ENCODE measurements at regions not wholly inside any gene's neighbourhood (a gene's known extent, or its start where the extent isn't known, plus 50 kb on each side); places are given as distances from the start of the nearest gene placed in this dataset.

- no peak overlapping the region for H3K27ac ChIP-seq (ENCODE audit: low read depth, low read length)
- no peaks in the 10 kb centered on the region for H3K4me1 ChIP-seq (ENCODE audit: control insufficient read depth in 3 of 3, insufficient read depth in 3 of 3, low read length in 3 of 3)
- H3K27me3 ChIP-seq (ENCODE audit: control insufficient read depth in 3 of 3, insufficient read depth in 3 of 3, low read length in 3 of 3) = no peaks in the 10 kb centered on the region
- H3K9me3 ChIP-seq (ENCODE audit: control insufficient read depth in 3 of 3, low read length in 3 of 3) = no peaks in the 10 kb centered on the region
- no peak overlapping the region for H3K9ac ChIP-seq (ENCODE audit: low read depth in 1 of 3, low read length in 3 of 3)
- no peaks in the 10 kb centered on the region for H3K36me3 ChIP-seq (ENCODE audit: control insufficient read depth in 3 of 3, insufficient read depth in 3 of 3, low read length in 3 of 3)
- H3K4me3 ChIP-seq (ENCODE audit: low read length in 3 of 3) = no peak overlapping the region
These were observed 406.0 kb upstream of the POU3F3 start for GRCh38 chr2:104447831-104448434.

GRCh38 chr2:104448661-104449440 is 405.1 kb upstream of the POU3F3 start:
- H3K4me1 ChIP-seq (ENCODE audit: control insufficient read depth in 3 of 3, insufficient read depth in 3 of 3, low read length in 3 of 3) = no peaks in the 10 kb centered on the region
- H3K27ac ChIP-seq (ENCODE audit: low read depth, low read length) = no peak overlapping the region
- H3K36me3 ChIP-seq (ENCODE audit: control insufficient read depth in 3 of 3, insufficient read depth in 3 of 3, low read length in 3 of 3) = no peaks in the 10 kb centered on the region
- H3K27me3 ChIP-seq (ENCODE audit: control insufficient read depth in 3 of 3, insufficient read depth in 3 of 3, low read length in 3 of 3) = no peaks in the 10 kb centered on the region
- H3K9ac ChIP-seq (ENCODE audit: low read depth in 1 of 3, low read length in 3 of 3) = no peak overlapping the region
- H3K4me3 ChIP-seq (ENCODE audit: low read length in 3 of 3) = no peak overlapping the region
- no peaks in the 10 kb centered on the region for H3K9me3 ChIP-seq (ENCODE audit: control insufficient read depth in 3 of 3, low read length in 3 of 3)

DNA sequence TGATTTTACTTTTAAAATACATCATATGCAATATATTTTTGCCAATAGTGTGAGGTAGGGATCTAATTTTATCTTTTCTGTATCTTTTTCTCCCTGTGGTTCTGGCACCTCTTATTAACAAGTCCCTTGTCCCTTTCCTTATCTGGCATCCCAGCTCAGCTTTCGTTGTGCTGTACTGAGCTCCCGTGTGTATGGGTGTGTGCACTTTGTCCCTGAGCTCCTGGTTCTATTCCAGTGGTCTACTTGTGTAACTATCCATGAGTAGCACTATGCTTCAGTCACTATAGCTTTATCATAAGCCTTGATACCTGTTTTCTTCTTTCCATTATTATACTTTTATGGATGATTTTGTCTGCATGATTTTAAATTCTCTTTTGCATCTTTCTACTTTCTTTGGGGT is 401.4 kb upstream of the POU3F3 start:
- Histone ChIP-seq H3K4me1 (ENCODE audit: control insufficient read depth in 3 of 3, insufficient read depth in 3 of 3, low read length in 3 of 3) (no peaks in the 10 kb centered on the region), H3K4me3 (ENCODE audit: low read length in 3 of 3) (no peak overlapping the region), H3K36me3 (ENCODE audit: control insufficient read depth in 3 of 3, insufficient read depth in 3 of 3, low read length in 3 of 3) (no peaks in the 10 kb centered on the region), H3K27ac (ENCODE audit: low read depth, low read length) (no peak overlapping the region), H3K9ac (ENCODE audit: low read depth in 1 of 3, low read length in 3 of 3) (no peak overlapping the region), H3K27me3 (ENCODE audit: control insufficient read depth in 3 of 3, insufficient read depth in 3 of 3, low read length in 3 of 3) (no peaks in the 10 kb centered on the region), H3K9me3 (ENCODE audit: control insufficient read depth in 3 of 3, low read length in 3 of 3) (no peaks in the 10 kb centered on the region)

DNA sequence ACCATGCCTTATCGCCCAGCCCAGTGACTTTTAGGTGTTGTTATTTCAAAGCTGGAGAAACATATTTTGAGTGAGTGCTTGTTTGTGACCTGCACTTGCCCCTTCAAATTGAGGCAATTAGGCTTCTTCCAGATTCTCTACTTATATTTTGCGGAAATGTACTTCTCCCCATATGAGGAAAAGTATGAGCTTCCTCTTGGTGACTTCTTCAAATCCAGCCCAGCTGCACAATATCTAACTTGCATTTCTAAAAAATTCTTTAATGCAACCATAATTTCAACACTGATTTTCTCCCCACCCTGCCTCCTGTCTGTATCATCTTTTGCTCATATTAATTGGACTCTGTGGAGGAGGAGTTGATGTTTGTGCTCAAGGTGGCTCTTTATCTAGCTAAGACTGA is 391.2 kb upstream of the POU3F3 start:
- Histone ChIP-seq H3K27me3 (ENCODE audit: control insufficient read depth in 3 of 3, insufficient read depth in 3 of 3, low read length in 3 of 3) (peaks cover 0 to 2% (median 0%) of the 10 kb centered on the region in 3 donors), H3K4me1 (ENCODE audit: control insufficient read depth in 3 of 3, insufficient read depth in 3 of 3, low read length in 3 of 3) (no peaks in the 10 kb centered on the region), H3K9me3 (ENCODE audit: control insufficient read depth in 3 of 3, low read length in 3 of 3) (peaks cover 0 to 2% (median 0%) of the 10 kb centered on the region in 3 donors), H3K4me3 (ENCODE audit: low read length in 3 of 3) (no peak overlapping the region), H3K27ac (ENCODE audit: low read depth, low read length) (no peak overlapping the region), H3K36me3 (ENCODE audit: control insufficient read depth in 3 of 3, insufficient read depth in 3 of 3, low read length in 3 of 3) (no peaks in the 10 kb centered on the region), H3K9ac (ENCODE audit: low read depth in 1 of 3, low read length in 3 of 3) (no peak overlapping the region)

DNA sequence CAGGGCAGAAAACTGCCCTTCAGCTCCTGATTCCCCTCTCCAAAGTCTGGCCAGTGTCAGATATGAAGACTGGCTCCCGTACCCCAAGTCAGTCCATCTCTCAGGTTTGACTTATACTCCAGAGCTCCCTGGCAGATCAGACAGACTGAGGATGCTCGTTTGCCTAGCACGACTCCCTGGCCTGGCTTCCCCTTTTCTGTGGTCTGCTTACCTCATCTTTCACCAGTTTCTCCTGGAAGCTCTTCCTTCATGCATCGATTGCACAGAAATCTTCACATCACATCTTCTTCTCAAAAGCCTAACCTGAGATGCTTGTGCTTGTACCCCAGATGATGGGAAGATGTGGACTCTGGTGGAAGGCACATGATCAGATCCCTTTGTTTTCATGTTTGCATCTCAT is 387.9 kb upstream of the POU3F3 start:
- H3K4me1 ChIP-seq (ENCODE audit: control insufficient read depth in 3 of 3, insufficient read depth in 3 of 3, low read length in 3 of 3) = no peaks in the 10 kb centered on the region
- H3K36me3 ChIP-seq (ENCODE audit: control insufficient read depth in 3 of 3, insufficient read depth in 3 of 3, low read length in 3 of 3) = no peaks in the 10 kb centered on the region
- peaks cover 0 to 2% (median 0%) of the 10 kb centered on the region in 3 donors for H3K27me3 ChIP-seq (ENCODE audit: control insufficient read depth in 3 of 3, insufficient read depth in 3 of 3, low read length in 3 of 3)
- H3K9me3 ChIP-seq (ENCODE audit: control insufficient read depth in 3 of 3, low read length in 3 of 3) = no peaks in the 10 kb centered on the region
- H3K4me3 ChIP-seq (ENCODE audit: low read length in 3 of 3) = no peak overlapping the region
- H3K9ac ChIP-seq (ENCODE audit: low read depth in 1 of 3, low read length in 3 of 3) = no peak overlapping the region
- no peak overlapping the region for H3K27ac ChIP-seq (ENCODE audit: low read depth, low read length)

- Histone ChIP-seq H3K27ac (ENCODE audit: low read depth, low read length) (no peak overlapping the region), H3K9ac (ENCODE audit: low read depth in 1 of 3, low read length in 3 of 3) (no peak overlapping the region), H3K36me3 (ENCODE audit: control insufficient read depth in 3 of 3, insufficient read depth in 3 of 3, low read length in 3 of 3) (no peaks in the 10 kb centered on the region)
These were observed 385.1 kb upstream of the POU3F3 start for GRCh38 chr2:104468846-104469245.

DNA sequence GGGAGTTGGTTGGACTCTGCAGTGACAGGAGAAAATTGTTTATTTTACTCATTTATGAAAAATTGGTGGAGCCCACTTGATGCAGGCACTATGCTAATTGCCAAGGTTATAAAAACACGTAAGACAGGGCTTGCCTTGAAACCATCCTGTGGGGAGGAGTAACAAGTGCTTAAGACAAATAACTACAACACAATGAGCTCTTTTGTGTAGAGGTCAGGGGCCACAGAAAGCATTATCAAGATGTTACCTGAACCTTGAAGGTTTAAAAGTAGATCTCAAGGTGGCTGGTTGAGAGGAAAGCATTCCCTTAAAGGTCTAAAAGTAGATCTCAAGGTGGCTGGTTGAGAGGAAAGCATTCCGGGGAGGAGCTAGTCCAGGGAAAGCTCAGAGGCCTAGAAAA is 381.8 kb upstream of the POU3F3 start:
- Histone ChIP-seq H3K27me3 (ENCODE audit: control insufficient read depth in 3 of 3, insufficient read depth in 3 of 3, low read length in 3 of 3) (no peaks in the 10 kb centered on the region), H3K4me3 (ENCODE audit: low read length in 3 of 3) (no peak overlapping the region), H3K9ac (ENCODE audit: low read depth in 1 of 3, low read length in 3 of 3) (no peak overlapping the region), H3K9me3 (ENCODE audit: control insufficient read depth in 3 of 3, low read length in 3 of 3) (no peaks in the 10 kb centered on the region), H3K27ac (ENCODE audit: low read depth, low read length) (no peak overlapping the region), H3K36me3 (ENCODE audit: control insufficient read depth in 3 of 3, insufficient read depth in 3 of 3, low read length in 3 of 3) (no peaks in the 10 kb centered on the region), H3K4me1 (ENCODE audit: control insufficient read depth in 3 of 3, insufficient read depth in 3 of 3, low read length in 3 of 3) (no peaks in the 10 kb centered on the region)

More at GRCh38 chr2:104468846-104469245, 385.1 kb upstream of the POU3F3 start:
- H3K27me3 ChIP-seq (ENCODE audit: control insufficient read depth in 3 of 3, insufficient read depth in 3 of 3, low read length in 3 of 3) = peaks cover 0 to 2% (median 0%) of the 10 kb centered on the region in 3 donors
- H3K4me1 ChIP-seq (ENCODE audit: control insufficient read depth in 3 of 3, insufficient read depth in 3 of 3, low read length in 3 of 3) = no peaks in the 10 kb centered on the region
- H3K9me3 ChIP-seq (ENCODE audit: control insufficient read depth in 3 of 3, low read length in 3 of 3) = no peaks in the 10 kb centered on the region
- no peak overlapping the region for H3K4me3 ChIP-seq (ENCODE audit: low read length in 3 of 3)

DNA sequence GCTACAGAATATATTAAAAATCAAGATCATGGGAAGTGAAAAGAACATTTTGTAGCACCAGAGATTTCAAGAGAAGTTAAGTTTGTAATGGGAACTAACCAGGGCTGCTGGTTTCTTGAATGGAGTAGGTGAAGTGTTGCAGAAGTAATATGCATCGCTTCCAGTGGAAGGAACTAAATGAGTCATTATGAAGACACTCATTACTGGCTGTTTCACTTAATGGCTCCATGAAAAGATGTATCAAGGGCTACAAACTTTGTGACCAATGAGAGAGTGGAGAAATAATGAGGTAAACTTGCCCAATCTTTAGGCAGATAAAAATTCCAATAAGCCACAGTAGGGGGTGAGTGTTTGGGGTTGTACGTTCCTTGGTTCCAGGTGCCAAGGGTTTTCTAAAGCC is 380.4 kb upstream of the POU3F3 start:
- no peak overlapping the region for H3K9ac ChIP-seq (ENCODE audit: low read depth in 1 of 3, low read length in 3 of 3)
- no peaks in the 10 kb centered on the region for H3K4me1 ChIP-seq (ENCODE audit: control insufficient read depth in 3 of 3, insufficient read depth in 3 of 3, low read length in 3 of 3)
- no peak overlapping the region for H3K27ac ChIP-seq (ENCODE audit: low read depth, low read length)
- no peaks in the 10 kb centered on the region for H3K36me3 ChIP-seq (ENCODE audit: control insufficient read depth in 3 of 3, insufficient read depth in 3 of 3, low read length in 3 of 3)
- no peaks in the 10 kb centered on the region for H3K9me3 ChIP-seq (ENCODE audit: control insufficient read depth in 3 of 3, low read length in 3 of 3)
- no peak overlapping the region for H3K4me3 ChIP-seq (ENCODE audit: low read length in 3 of 3)
- H3K27me3 ChIP-seq (ENCODE audit: control insufficient read depth in 3 of 3, insufficient read depth in 3 of 3, low read length in 3 of 3) = no peaks in the 10 kb centered on the region

DNA sequence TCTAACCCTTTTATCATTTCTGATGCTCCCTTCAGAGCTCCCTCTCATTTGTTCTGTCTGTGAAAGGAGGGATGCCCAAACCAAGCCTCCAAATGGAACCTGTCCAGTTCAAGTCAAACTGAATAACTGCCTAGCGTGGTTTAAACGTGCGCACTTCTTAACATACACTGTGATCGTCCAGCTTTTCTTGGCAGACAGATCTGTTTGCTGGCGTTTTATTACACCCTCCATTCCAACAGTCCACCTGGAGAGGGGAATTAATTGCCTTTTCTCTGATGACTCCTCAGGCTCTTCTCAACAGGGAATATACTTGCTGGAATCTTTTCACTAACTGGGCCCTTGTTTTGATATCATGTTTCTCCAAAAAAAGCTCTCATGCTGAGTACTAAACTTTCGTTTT is 379.2 kb upstream of the POU3F3 start:
- no peak overlapping the region for H3K4me3 ChIP-seq (ENCODE audit: low read length in 3 of 3)
- H3K4me1 ChIP-seq (ENCODE audit: control insufficient read depth in 3 of 3, insufficient read depth in 3 of 3, low read length in 3 of 3) = no peaks in the 10 kb centered on the region
- H3K27me3 ChIP-seq (ENCODE audit: control insufficient read depth in 3 of 3, insufficient read depth in 3 of 3, low read length in 3 of 3) = no peaks in the 10 kb centered on the region
- no peaks in the 10 kb centered on the region for H3K36me3 ChIP-seq (ENCODE audit: control insufficient read depth in 3 of 3, insufficient read depth in 3 of 3, low read length in 3 of 3)
- H3K27ac ChIP-seq (ENCODE audit: low read depth, low read length) = no peak overlapping the region
- no peaks in the 10 kb centered on the region for H3K9me3 ChIP-seq (ENCODE audit: control insufficient read depth in 3 of 3, low read length in 3 of 3)
- H3K9ac ChIP-seq (ENCODE audit: low read depth in 1 of 3, low read length in 3 of 3) = no peak overlapping the region

- Histone ChIP-seq H3K27ac (ENCODE audit: low read depth, low read length) (no peak overlapping the region), H3K4me1 (ENCODE audit: control insufficient read depth in 3 of 3, insufficient read depth in 3 of 3, low read length in 3 of 3) (no peaks in the 10 kb centered on the region), H3K27me3 (ENCODE audit: control insufficient read depth in 3 of 3, insufficient read depth in 3 of 3, low read length in 3 of 3) (peaks cover 0 to 1% (median 0%) of the 10 kb centered on the region in 3 donors), H3K4me3 (ENCODE audit: low read length in 3 of 3) (no peak overlapping the region), H3K36me3 (ENCODE audit: control insufficient read depth in 3 of 3, insufficient read depth in 3 of 3, low read length in 3 of 3) (no peaks in the 10 kb centered on the region), H3K9me3 (ENCODE audit: control insufficient read depth in 3 of 3, low read length in 3 of 3) (no peaks in the 10 kb centered on the region), H3K9ac (ENCODE audit: low read depth in 1 of 3, low read length in 3 of 3) (no peak overlapping the region)
These were observed 377.8 kb upstream of the POU3F3 start for GRCh38 chr2:104476075-104476474.

Data from skeletal muscle tissue (tissue), 3 donors.